ENCODE measurements at regions not wholly inside any gene's neighbourhood (a gene's known extent, or its start where the extent isn't known, plus 50 kb on each side); places are given as distances from the start of the nearest gene placed in this dataset.
"Not testable (repeated sequence)": the region's sequence is repeated elsewhere in the genome, so short reads cannot be mapped to it uniquely, and the experiment has no call there.

- no peak for DNase-seq
These were observed 61.1 kb upstream of the SEM1 start for GRCh38 chr7:96770758-96771157.

- DNase-seq, result no peak
These were observed 62.6 kb upstream of the SEM1 start for GRCh38 chr7:96772139-96772694.

- DNase-seq, result no peak
These were observed 63.8 kb upstream of the SEM1 start for GRCh38 chr7:96773483-96773882.

- no peak for DNase-seq
These were observed 64.7 kb upstream of the SEM1 start for GRCh38 chr7:96774358-96774757.

- no peak for DNase-seq
These were observed 65.4 kb upstream of the SEM1 start for GRCh38 chr7:96775046-96775445.

- DNase-seq, result no peak
These were observed 68.6 kb upstream of the SEM1 start for GRCh38 chr7:96778263-96778662.

GRCh38 chr7:96781919-96782318 lies 72.3 kb upstream of the SEM1 start:
- no peak for DNase-seq

- DNase-seq, result not testable (repeated sequence)
These were observed 73.1 kb upstream of the SEM1 start for GRCh38 chr7:96782686-96783298.

GRCh38 chr7:96784597-96784996 lies 75.0 kb upstream of the SEM1 start:
- no peak for DNase-seq

- DNase-seq, result peak; percentile 23
These were observed 76.8 kb upstream of the SEM1 start for GRCh38 chr7:96786261-96786997.

GRCh38 chr7:96786998-96787395 lies 77.4 kb upstream of the SEM1 start:
- DNase-seq, result no peak

GRCh38 chr7:96789914-96790313 lies 80.3 kb upstream of the SEM1 start:
- no peak for DNase-seq

GRCh38 chr7:96792115-96792514 lies 82.5 kb upstream of the SEM1 start:
- DNase-seq, result no peak

- DNase-seq, result peak; percentile 11
These were observed 84.4 kb upstream of the SEM1 start for GRCh38 chr7:96794063-96794462.

- no peak for DNase-seq
These were observed 90.5 kb upstream of the SEM1 start for GRCh38 chr7:96800122-96800521.

GRCh38 chr7:96800824-96801223 lies 91.2 kb upstream of the SEM1 start:
- DNase-seq, result no peak

GRCh38 chr7:96819111-96819700 lies 109.6 kb upstream of the SEM1 start:
- no peak for DNase-seq

- not testable (repeated sequence) for DNase-seq
These were observed 111.5 kb upstream of the SEM1 start for GRCh38 chr7:96821131-96821530.

- DNase-seq, result no peak
These were observed 113.2 kb upstream of the SEM1 start for GRCh38 chr7:96822824-96823223.

- DNase-seq, result no peak
These were observed 113.6 kb upstream of the SEM1 start for GRCh38 chr7:96823274-96823673.

- no peak for DNase-seq
These were observed 115.0 kb upstream of the SEM1 start for GRCh38 chr7:96824686-96825085.

GRCh38 chr7:96825285-96825684 lies 115.6 kb upstream of the SEM1 start:
- no peak for DNase-seq

GRCh38 chr7:96826089-96826488 lies 116.4 kb upstream of the SEM1 start:
- no peak for DNase-seq

GRCh38 chr7:96827701-96828100 lies 118.1 kb upstream of the SEM1 start:
- no peak for DNase-seq

All from tongue (tissue), 1 donor.